H1 (cell line): ENCODE measurements at regions not wholly inside any gene's neighbourhood (a gene's known extent, or its start where the extent isn't known, plus 50 kb on each side); places are given as distances from the start of the nearest gene placed in this dataset.

Experiments
- YY1 ChIP-seq: IDR thresholded peaks from 2 replicates; pipeline ENCODE4 v1.6.1; 2011; ENCODE audit warnings: low read depth, mild to moderate bottlenecking, low read length
- TF ChIP-seq, protein P1 (sequence below): fragments of 300-600 bp; sonication (generic); IDR thresholded peaks from 2 replicates; pipeline ENCODE4 v1.7.1; 2012; ENCODE audit warnings: low read length, moderate library complexity, mild to moderate bottlenecking, inconsistent platforms; ENCODE audit not compliant: insufficient replicate concordance

DNA sequence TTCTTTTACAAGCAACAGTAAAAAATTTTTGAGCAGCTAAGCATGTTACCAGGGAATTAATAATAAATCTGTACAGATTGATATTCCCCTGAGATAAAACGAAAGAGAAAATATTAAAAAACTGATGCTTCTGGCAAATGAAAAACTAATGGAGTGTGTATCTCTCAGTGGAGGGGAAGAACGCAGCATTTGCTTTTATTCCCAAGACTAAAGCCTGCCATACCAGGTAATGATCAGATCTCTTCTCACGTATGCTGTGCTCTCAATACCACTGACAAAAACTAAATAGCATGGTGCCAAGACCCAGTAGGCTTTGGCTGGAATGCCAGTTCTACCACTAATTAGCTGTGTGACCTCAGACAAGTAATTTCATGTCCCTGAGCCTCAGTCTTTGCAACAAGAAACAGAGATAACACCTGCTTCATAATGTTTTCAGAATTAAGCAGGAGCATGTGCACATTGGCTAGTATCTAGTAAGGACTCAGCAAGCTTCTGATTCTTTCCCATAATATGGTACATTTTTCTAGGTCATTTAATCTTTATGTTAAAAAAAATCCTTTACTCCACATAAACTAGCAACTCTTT is 179.6 kb downstream of the CENPC start (continued):
- TF ChIP-seq, protein P1, sequence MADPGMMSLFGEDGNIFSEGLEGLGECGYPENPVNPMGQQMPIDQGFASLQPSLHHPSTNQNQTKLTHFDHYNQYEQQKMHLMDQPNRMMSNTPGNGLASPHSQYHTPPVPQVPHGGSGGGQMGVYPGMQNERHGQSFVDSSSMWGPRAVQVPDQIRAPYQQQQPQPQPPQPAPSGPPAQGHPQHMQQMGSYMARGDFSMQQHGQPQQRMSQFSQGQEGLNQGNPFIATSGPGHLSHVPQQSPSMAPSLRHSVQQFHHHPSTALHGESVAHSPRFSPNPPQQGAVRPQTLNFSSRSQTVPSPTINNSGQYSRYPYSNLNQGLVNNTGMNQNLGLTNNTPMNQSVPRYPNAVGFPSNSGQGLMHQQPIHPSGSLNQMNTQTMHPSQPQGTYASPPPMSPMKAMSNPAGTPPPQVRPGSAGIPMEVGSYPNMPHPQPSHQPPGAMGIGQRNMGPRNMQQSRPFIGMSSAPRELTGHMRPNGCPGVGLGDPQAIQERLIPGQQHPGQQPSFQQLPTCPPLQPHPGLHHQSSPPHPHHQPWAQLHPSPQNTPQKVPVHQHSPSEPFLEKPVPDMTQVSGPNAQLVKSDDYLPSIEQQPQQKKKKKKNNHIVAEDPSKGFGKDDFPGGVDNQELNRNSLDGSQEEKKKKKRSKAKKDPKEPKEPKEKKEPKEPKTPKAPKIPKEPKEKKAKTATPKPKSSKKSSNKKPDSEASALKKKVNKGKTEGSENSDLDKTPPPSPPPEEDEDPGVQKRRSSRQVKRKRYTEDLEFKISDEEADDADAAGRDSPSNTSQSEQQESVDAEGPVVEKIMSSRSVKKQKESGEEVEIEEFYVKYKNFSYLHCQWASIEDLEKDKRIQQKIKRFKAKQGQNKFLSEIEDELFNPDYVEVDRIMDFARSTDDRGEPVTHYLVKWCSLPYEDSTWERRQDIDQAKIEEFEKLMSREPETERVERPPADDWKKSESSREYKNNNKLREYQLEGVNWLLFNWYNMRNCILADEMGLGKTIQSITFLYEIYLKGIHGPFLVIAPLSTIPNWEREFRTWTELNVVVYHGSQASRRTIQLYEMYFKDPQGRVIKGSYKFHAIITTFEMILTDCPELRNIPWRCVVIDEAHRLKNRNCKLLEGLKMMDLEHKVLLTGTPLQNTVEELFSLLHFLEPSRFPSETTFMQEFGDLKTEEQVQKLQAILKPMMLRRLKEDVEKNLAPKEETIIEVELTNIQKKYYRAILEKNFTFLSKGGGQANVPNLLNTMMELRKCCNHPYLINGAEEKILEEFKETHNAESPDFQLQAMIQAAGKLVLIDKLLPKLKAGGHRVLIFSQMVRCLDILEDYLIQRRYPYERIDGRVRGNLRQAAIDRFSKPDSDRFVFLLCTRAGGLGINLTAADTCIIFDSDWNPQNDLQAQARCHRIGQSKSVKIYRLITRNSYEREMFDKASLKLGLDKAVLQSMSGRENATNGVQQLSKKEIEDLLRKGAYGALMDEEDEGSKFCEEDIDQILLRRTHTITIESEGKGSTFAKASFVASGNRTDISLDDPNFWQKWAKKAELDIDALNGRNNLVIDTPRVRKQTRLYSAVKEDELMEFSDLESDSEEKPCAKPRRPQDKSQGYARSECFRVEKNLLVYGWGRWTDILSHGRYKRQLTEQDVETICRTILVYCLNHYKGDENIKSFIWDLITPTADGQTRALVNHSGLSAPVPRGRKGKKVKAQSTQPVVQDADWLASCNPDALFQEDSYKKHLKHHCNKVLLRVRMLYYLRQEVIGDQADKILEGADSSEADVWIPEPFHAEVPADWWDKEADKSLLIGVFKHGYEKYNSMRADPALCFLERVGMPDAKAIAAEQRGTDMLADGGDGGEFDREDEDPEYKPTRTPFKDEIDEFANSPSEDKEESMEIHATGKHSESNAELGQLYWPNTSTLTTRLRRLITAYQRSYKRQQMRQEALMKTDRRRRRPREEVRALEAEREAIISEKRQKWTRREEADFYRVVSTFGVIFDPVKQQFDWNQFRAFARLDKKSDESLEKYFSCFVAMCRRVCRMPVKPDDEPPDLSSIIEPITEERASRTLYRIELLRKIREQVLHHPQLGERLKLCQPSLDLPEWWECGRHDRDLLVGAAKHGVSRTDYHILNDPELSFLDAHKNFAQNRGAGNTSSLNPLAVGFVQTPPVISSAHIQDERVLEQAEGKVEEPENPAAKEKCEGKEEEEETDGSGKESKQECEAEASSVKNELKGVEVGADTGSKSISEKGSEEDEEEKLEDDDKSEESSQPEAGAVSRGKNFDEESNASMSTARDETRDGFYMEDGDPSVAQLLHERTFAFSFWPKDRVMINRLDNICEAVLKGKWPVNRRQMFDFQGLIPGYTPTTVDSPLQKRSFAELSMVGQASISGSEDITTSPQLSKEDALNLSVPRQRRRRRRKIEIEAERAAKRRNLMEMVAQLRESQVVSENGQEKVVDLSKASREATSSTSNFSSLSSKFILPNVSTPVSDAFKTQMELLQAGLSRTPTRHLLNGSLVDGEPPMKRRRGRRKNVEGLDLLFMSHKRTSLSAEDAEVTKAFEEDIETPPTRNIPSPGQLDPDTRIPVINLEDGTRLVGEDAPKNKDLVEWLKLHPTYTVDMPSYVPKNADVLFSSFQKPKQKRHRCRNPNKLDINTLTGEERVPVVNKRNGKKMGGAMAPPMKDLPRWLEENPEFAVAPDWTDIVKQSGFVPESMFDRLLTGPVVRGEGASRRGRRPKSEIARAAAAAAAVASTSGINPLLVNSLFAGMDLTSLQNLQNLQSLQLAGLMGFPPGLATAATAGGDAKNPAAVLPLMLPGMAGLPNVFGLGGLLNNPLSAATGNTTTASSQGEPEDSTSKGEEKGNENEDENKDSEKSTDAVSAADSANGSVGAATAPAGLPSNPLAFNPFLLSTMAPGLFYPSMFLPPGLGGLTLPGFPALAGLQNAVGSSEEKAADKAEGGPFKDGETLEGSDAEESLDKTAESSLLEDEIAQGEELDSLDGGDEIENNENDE: no peak
- no peak for TF ChIP-seq YY1
